Neuronal stem cell (in vitro differentiated cells): ENCODE measurements at regions not wholly inside any gene's neighbourhood (a gene's known extent, or its start where the extent isn't known, plus 50 kb on each side); places are given as distances from the start of the nearest gene placed in this dataset.

Experiments used
- DNase-seq: peaks from one replicate; pipeline ENCODE4 v3.0.0-alpha.2; 2013; ENCODE audit warnings: low spot score
- H2AFZ ChIP-seq: one replicate; pipeline ENCODE4 v1.6.1; 2013; ENCODE audit warnings: mild to moderate bottlenecking, low read length, inconsistent platforms
- H2AK5ac ChIP-seq: 2 replicates; pipeline ENCODE4 v1.6.1; 2013; ENCODE audit warnings: low read depth, mild to moderate bottlenecking, inconsistent platforms, low read length, moderate library complexity, mixed read lengths
- H2BK120ac ChIP-seq: 2 replicates; pipeline ENCODE4 v1.6.1; 2013; ENCODE audit warnings: low read depth, mild to moderate bottlenecking, inconsistent platforms, low read length, moderate library complexity, mixed read lengths
- H2BK12ac ChIP-seq: one replicate; pipeline ENCODE4 v1.6.1; 2013; ENCODE audit warnings: low read length, inconsistent platforms
- H2BK15ac ChIP-seq: 2 replicates; pipeline ENCODE4 v1.6.1; 2013; ENCODE audit warnings: mild to moderate bottlenecking, low read length, inconsistent platforms, mixed read lengths
- H2BK5ac ChIP-seq: one replicate; pipeline ENCODE4 v1.6.1; 2013; ENCODE audit warnings: inconsistent platforms, mild to moderate bottlenecking, low read length, moderate library complexity
- H3K14ac ChIP-seq: one replicate; pipeline ENCODE4 v1.6.1; 2013; ENCODE audit warnings: low read length, inconsistent platforms
- H3K18ac ChIP-seq: 2 replicates; pipeline ENCODE4 v1.6.1; 2013; ENCODE audit warnings: low read length, inconsistent platforms
- H3K23ac ChIP-seq: 2 replicates; pipeline ENCODE4 v1.6.1; 2013; ENCODE audit warnings: low read depth, mild to moderate bottlenecking, mixed read lengths, low read length, inconsistent platforms; ENCODE audit not compliant: poor library complexity
- H3K27ac ChIP-seq: replicated peaks from 3 replicates; pipeline ENCODE4 v1.5.1; 2013; ENCODE audit warnings: low read length, inconsistent platforms
- H3K27me3 ChIP-seq, 3 experiments: 2 replicates each; pipeline ENCODE4 v1.6.1; 2013; ENCODE audit warnings: low read length in 3 of 3, mild to moderate bottlenecking in 2 of 3, inconsistent platforms in 1 of 3, low read depth in 1 of 3, mixed read lengths in 1 of 3, moderate library complexity in 1 of 3; ENCODE audit not compliant: control insufficient read depth in 3 of 3, insufficient read depth in 3 of 3
- H3K36me3 ChIP-seq, 2 donors: replicated peaks in 1 of 2; 2 replicates each; pipeline ENCODE4 v1.6.1; 2013; ENCODE audit warnings: low read length in 2 of 2; ENCODE audit not compliant: control insufficient read depth in 2 of 2, insufficient read depth in 2 of 2
- H3K4ac ChIP-seq: 2 replicates; pipeline ENCODE4 v1.6.1; 2013; ENCODE audit warnings: inconsistent platforms, mild to moderate bottlenecking, low read length, moderate library complexity
- H3K4me1 ChIP-seq, 2 donors: 1 replicate in 1 of 2; 2 replicates in 1 of 2; pipeline ENCODE4 v1.6.1; 2013; ENCODE audit warnings: low read length in 2 of 2, low read depth in 1 of 2; ENCODE audit not compliant: control insufficient read depth in 2 of 2, insufficient read depth in 1 of 2
- H3K4me2 ChIP-seq: one replicate; pipeline ENCODE4 v1.6.1; 2013; ENCODE audit warnings: mild to moderate bottlenecking, low read length, inconsistent platforms; ENCODE audit not compliant: insufficient read depth, poor library complexity, severe bottlenecking
- H3K4me3 ChIP-seq, 2 donors: 2 replicates each; pipeline ENCODE4 v1.5.1; 2013; ENCODE audit warnings: low read length in 2 of 2, mild to moderate bottlenecking in 2 of 2, inconsistent platforms in 1 of 2, moderate library complexity in 1 of 2
- H3K79me1 ChIP-seq: one replicate; pipeline ENCODE4 v1.6.1; 2013; ENCODE audit warnings: low read depth, mild to moderate bottlenecking, inconsistent platforms, low read length, moderate library complexity
- H3K9ac ChIP-seq: one replicate; pipeline ENCODE4 v1.6.1; 2013; ENCODE audit warnings: mild to moderate bottlenecking, low read depth, low read length, inconsistent platforms; ENCODE audit not compliant: poor library complexity
- H3K9me3 ChIP-seq, 2 donors: replicated peaks in 1 of 2; 2 replicates each; pipeline versions ENCODE3 to v1.6.1; 2013; ENCODE audit warnings: low read length in 2 of 2, mild to moderate bottlenecking in 2 of 2, inconsistent platforms in 1 of 2, low read depth in 1 of 2, mixed read lengths in 1 of 2, moderate library complexity in 1 of 2; ENCODE audit not compliant: control insufficient read depth in 2 of 2, insufficient read depth in 1 of 2
- H4K8ac ChIP-seq: one replicate; pipeline ENCODE4 v1.6.1; 2013; ENCODE audit warnings: low read depth, mild to moderate bottlenecking, inconsistent platforms, low read length, moderate library complexity
- H4K91ac ChIP-seq: one replicate; pipeline ENCODE4 v1.6.1; 2013; ENCODE audit warnings: low read length, low read depth, mild to moderate bottlenecking, inconsistent platforms; ENCODE audit not compliant: poor library complexity
- WGBS, 2 donors: extraction: QIAGEN DNeasy Blood & Tissue Kit; methylation state at CpG; one replicate each; pipeline ENCODE4 v1.1.7; 2013; ENCODE audit warnings: missing lambda C conversion rate in 2 of 2, mixed read lengths in 1 of 2; ENCODE audit not compliant: insufficient read length in 2 of 2, insufficient replicate concordance in 1 of 2; ENCODE audit errors: extremely low coverage in 2 of 2; 5-methylcytosine and 5-hydroxymethylcytosine counted together

GRCh38 chr11:109731451-109731850 is 309.5 kb downstream of the C11orf87 start:
- Histone ChIP-seq H3K4me1 (peaks cover 0 to 7% of the 10 kb centered on the region in 2 donors), H2BK12ac (no peak overlapping the region), H3K9ac (no peak overlapping the region), H3K4me2 (no peak overlapping the region), H3K9me3 (no peaks in the 10 kb centered on the region), H3K36me3 (no peaks in the 10 kb centered on the region), H3K27me3 (no peaks in the 10 kb centered on the region), H2AK5ac (no peak overlapping the region), H3K4ac (no peak overlapping the region), H3K4me3 (no peak overlapping the region), H2BK15ac (no peak overlapping the region), H2BK120ac (no peak overlapping the region), H2BK5ac (no peak overlapping the region), H2AFZ (no peak overlapping the region), H3K27ac (no peak overlapping the region), H4K8ac (no peak overlapping the region), H4K91ac (no peak overlapping the region), H3K18ac (no peak overlapping the region), H3K23ac (no peak overlapping the region), H3K14ac (no peak overlapping the region), H3K79me1 (no peaks in the 10 kb centered on the region)
- no peak for DNase-seq
- no CpG with 5 or more reads among the region's 4 CpGs for WGBS, 2 donors

GRCh38 chr11:109733245-109733644 is 311.3 kb downstream of the C11orf87 start:
- Histone ChIP-seq H2BK12ac (no peak overlapping the region), H2BK15ac (no peak overlapping the region), H2AFZ (no peak overlapping the region), H4K91ac (no peak overlapping the region), H3K9ac (no peak overlapping the region), H3K4me2 (no peak overlapping the region), H3K4me1 (peaks cover 0 to 7% of the 10 kb centered on the region in 2 donors), H3K4me3 (no peak overlapping the region), H3K18ac (no peak overlapping the region), H3K23ac (no peak overlapping the region), H3K27me3 (no peaks in the 10 kb centered on the region), H3K36me3 (no peaks in the 10 kb centered on the region), H3K27ac (no peak overlapping the region), H4K8ac (no peak overlapping the region), H3K14ac (no peak overlapping the region), H2BK5ac (no peak overlapping the region), H3K4ac (no peak overlapping the region), H3K79me1 (no peaks in the 10 kb centered on the region), H2AK5ac (no peak overlapping the region), H3K9me3 (no peaks in the 10 kb centered on the region), H2BK120ac (no peak overlapping the region)
- no peak for DNase-seq
- no CpG with 5 or more reads among the region's 1 CpG for WGBS, 2 donors

GRCh38 chr11:109734566-109734965 is 312.6 kb downstream of the C11orf87 start:
- H3K9ac ChIP-seq: no peak overlapping the region
- no peaks in the 10 kb centered on the region for H3K9me3 ChIP-seq
- H3K18ac ChIP-seq: no peak overlapping the region
- DNase-seq: no peak
- H3K23ac ChIP-seq: no peak overlapping the region
- no peak overlapping the region for H2BK120ac ChIP-seq
- no peak overlapping the region for H4K91ac ChIP-seq
- H3K27me3 ChIP-seq: no peaks in the 10 kb centered on the region
- peak overlapping the region; percentile 46 for H2AFZ ChIP-seq
- no peak overlapping the region for H3K4me3 ChIP-seq
- H3K27ac ChIP-seq: no peak overlapping the region
- H3K36me3 ChIP-seq: no peaks in the 10 kb centered on the region
- H4K8ac ChIP-seq: no peak overlapping the region
- no peak overlapping the region for H3K14ac ChIP-seq
- peaks cover 0 to 10% of the 10 kb centered on the region in 2 donors for H3K4me1 ChIP-seq
- no peak overlapping the region for H2BK15ac ChIP-seq
- H2AK5ac ChIP-seq: no peak overlapping the region
- WGBS, 2 donors: no CpG with 5 or more reads among the region's 3 CpGs
- H3K4ac ChIP-seq: no peak overlapping the region
- H2BK5ac ChIP-seq: no peak overlapping the region
- no peak overlapping the region for H3K4me2 ChIP-seq
- no peak overlapping the region for H2BK12ac ChIP-seq
- H3K79me1 ChIP-seq: no peaks in the 10 kb centered on the region

GRCh38 chr11:109735128-109735527 is 313.1 kb downstream of the C11orf87 start:
- peaks cover 0 to 10% of the 10 kb centered on the region in 2 donors for H3K4me1 ChIP-seq
- DNase-seq: no peak
- H3K79me1 ChIP-seq: no peaks in the 10 kb centered on the region
- no peak overlapping the region for H3K4me2 ChIP-seq
- no peak overlapping the region for H3K9ac ChIP-seq
- no peaks in the 10 kb centered on the region for H3K9me3 ChIP-seq
- no peak overlapping the region for H3K4ac ChIP-seq
- H3K36me3 ChIP-seq: no peaks in the 10 kb centered on the region
- no CpG with 5 or more reads among the region's 2 CpGs for WGBS, 2 donors
- no peak overlapping the region for H3K23ac ChIP-seq
- no peaks in the 10 kb centered on the region for H3K27me3 ChIP-seq
- H3K18ac ChIP-seq: no peak overlapping the region
- no peak overlapping the region for H3K27ac ChIP-seq
- H2BK15ac ChIP-seq: no peak overlapping the region
- H2BK120ac ChIP-seq: no peak overlapping the region
- H4K91ac ChIP-seq: no peak overlapping the region
- no peak overlapping the region for H3K14ac ChIP-seq
- H2AFZ ChIP-seq: no peak overlapping the region
- no peak overlapping the region for H2BK5ac ChIP-seq
- no peak overlapping the region for H3K4me3 ChIP-seq
- H2AK5ac ChIP-seq: no peak overlapping the region
- H2BK12ac ChIP-seq: no peak overlapping the region
- H4K8ac ChIP-seq: no peak overlapping the region
